OCI-M2 (cell line): ENCODE measurements at regions not wholly inside any gene's neighbourhood (a gene's known extent, or its start where the extent isn't known, plus 50 kb on each side); places are given as distances from the start of the nearest gene placed in this dataset.
"Not testable (repeated sequence)": the region's sequence is repeated elsewhere in the genome, so short reads cannot be mapped to it uniquely, and the experiment has no call there.

Experiments
- DNase-seq: peaks from one replicate; lab custom pipeline; 2025; ENCODE audit not compliant: unreplicated experiment; lab: John Stamatoyannopoulos, UW

DNA sequence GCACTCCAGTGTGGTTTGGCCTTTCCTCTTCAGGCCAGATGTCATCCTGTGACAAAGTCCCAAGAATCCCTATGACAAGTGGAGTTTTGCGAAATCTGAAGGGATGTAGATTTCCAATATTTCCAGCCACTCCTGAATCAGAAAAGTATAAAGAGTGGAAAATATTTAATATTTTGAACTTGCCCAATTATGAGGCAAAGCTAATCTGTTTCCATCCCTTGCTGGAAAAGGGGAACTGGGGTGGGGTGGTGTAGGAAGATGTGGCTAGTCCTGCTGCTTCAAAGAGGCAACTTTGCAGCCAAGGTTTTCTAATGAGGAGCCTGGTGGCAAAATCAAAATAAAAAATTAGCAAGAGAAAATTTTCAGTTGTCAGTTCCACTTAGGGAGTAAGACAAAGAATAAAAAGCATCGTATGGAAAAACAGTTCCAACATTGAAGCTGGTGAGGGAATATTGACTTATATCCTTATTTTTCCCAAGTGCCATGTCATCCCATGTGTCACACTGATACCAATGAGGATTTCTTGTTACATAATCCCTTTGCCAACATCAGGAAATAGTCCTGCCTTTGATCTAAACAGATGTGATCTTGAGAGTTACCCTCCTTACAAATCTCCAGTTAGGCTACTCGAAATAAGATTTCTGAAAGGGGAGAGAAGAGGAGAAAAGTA is 480.0 kb upstream of the JARID2 start:
- no peak for DNase-seq

DNA sequence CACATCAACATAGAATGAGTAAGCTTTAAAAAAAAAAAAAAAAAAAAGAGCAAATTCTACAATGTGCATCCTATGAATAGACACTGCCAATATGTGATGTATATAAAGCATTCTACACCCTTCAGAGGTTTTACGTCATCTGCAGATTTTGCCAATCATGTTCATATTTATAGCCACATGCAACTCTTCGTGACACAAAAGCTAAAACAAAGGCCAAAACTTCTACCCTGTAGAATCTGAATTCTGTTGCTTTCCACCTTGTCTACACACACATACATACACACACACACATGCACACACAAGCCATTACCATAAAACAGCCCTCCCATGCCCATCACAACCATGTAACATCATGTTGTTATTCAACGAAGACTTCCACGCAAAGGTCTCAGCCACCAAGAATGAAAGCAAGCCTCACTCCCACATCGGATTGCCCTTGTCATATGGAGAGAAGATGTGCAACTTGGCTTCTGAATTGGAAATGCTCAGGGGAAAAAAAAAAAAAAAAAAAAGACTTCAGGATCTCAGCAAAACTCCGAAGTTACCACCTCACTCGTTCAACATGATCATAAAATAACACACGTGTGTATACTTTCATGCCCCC is 479.4 kb upstream of the JARID2 start:
- DNase-seq: no peak

DNA sequence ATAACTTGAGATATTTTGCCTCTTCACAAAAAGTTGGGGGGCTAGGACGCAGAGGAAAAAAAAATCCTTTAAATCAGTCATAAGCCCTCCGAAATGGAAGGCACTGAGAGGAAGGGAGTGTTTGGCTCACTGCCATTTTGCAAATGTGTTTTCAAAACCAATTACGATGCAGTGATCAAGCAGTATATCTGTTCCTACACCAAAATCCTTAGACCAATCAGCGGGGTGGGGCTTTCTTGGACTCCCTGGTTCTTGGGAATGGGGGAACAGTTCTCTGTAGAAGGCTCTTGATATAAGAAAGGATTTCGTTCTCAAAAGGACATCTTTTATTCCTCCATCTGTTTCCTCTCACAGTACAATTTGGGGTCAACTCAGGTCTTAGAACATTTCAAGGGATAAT is 478.6 kb upstream of the JARID2 start:
- DNase-seq: no peak

DNA sequence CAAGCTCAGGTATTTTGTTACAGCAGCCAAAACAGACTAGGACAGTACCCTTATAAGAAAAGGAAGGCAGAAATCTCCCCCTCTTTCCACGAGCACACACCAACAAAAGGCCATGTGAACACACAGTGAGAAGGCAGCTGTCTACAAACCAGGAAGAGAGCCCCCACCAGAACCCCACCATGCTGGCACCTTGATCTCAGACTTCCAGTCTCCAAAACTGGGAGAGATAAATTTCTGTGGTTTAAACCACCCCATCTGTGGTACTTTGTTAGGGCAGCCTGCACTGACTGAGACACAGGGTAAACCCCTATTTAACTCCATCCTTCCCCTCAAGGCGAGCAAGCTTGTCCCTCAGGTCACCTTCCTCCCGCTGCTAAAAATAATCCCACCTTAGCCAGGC is 475.8 kb upstream of the JARID2 start:
- no peak for DNase-seq

DNA sequence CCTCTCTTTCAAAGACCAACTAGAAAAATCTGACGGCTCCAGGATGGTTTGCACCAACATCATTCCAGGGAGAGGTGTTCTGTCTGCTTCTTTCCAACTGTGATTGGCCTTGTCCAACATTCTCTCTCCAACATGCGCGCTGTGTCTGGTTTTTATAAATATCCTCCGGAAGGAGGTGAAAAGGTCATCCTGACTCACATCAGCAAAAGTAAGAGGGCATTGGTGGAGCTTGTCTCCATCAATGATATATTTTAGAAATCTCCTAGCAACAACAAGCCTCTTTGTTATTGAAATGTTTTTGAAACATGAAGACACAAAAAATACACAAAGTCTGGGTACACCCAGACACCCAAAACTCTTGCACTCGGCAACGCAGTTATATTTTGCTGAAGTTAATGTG is 475.3 kb upstream of the JARID2 start:
- DNase-seq: no peak

DNA sequence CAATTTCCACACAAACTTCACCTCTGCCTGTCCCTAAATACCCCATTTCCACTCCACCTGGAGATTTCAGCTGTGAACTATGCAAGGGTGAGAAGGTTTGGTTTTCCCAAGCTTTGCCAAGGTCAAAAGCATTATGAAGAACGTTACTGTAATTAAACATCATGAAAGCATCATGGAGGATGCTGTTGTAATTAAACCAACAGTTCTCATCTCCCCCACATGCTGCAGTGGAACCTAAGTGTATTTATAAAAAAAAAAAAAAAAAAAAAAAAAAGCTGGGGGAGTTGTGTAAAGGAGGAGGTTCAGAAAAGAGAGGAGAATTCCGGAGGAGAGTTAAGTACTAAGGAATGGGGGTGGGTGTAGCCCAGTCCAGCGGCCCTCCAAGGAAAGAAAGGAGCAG is 474.9 kb upstream of the JARID2 start:
- DNase-seq: no peak

DNA sequence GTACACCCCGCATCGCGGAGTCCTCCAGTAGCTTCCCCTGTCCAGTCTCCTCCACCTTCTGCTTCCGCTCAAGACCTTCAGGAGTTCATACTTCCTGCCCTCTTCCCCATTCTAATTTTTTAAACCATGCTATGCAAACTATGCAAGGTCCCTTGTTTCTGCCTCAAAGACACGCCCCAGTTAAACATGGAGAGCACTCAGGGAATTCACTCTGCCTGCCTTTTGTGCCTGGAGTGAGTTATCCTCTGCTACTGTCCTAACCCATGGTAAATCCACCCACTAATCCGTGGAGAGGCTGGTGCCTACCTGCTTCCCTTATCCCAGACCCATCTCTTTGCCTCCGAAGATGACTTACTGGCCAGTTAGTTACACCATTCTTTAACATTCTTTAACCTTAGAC is 473.7 kb upstream of the JARID2 start:
- no peak for DNase-seq

DNA sequence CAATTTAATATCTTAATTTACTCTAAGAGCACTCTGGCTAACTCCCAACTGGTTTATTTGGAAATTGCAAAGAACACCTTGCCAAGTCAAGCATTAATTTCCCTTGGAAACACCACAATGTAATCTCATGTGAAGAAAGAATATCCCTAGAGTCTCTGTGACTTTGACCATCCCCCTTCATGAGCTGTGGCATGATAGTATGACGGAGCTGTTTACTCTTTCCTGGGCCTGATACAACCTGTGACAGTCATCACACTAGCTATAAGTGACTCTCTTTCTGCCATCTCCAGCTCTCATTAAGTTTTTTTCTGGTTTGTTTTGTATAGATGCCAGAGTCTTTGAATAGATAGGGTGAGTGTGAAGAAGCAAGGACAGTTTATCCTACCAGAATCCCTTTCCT is 470.3 kb upstream of the JARID2 start:
- DNase-seq: no peak

DNA sequence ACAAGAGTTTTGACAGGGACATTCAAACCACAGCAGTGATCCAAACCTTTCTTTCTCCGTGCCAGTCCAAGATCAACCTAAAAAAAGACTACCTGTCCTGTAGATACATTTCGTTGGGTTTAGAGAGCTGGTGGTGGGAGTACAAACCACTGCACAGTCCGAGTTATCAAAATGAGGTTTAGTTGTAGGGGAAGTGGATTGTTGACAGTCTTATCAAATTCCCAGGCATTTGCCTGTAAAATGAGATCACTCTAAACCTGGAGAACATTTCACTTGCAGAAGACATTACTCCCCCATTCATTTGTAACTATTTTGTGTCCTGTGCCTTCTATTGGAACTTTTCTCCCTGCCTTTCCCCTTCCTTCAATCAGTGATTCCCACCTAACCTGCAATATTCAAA is 469.6 kb upstream of the JARID2 start:
- DNase-seq: no peak

DNA sequence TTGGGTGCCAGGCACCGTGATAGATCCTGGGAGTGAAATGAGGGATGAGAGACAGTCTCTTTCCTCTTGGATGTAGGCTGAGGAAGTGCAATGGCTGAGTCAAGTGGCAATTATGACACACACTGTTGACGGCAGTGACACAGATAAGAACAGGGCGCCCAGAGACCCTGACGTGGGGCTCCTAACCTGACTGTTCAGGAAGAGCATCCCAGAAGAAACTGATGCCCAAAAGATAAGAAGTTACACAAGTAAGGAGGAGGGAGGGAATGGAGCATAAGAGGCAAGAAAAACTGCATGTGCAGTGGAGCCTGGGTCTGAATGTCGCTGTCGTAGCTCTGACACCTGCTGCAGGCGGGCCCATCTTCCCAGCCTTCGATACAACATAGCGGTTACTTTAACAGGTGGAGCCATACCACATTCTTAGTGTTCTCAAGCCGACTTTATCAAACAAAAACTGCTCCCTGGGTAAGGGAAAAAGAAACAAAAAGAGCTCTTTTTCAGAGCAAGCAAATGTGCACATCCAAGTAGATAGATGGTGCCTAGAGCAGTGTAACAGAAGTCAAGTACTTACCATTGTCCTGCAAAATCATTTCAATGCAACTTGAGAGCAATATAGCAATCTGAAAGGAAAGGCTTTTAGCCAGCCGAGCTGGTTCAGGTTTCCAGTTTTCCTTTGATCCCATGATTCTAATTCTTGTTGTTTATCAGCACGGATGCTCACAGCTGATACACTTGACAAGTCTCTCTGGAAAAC is 463.9 kb upstream of the JARID2 start:
- DNase-seq: no peak

DNA sequence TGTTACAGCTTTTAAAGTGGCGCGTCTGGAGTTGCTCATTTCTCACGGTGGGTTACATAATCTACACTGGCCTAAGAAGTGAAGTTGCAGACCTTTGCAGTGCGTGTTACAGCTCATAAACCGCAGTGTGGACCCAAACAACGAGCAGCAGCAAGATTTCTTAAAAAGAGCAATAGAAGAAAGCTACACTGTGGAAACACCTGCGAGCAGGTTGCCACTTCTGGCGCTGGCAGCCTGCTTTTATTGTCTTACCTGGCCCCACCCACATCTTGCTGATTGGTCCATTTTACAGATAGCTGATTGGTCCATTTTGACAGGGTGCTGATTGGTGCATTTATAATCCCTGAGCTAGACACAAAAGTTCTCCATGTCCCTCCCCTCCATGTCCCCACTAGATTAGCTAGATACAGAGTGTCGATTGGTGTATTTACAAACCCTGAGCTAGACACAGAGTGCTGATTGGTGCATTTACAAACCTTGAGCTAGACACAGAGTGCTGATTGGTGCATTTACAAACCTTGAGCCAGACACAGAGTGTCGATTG is 462.9 kb upstream of the JARID2 start:
- DNase-seq: not testable (repeated sequence)

DNA sequence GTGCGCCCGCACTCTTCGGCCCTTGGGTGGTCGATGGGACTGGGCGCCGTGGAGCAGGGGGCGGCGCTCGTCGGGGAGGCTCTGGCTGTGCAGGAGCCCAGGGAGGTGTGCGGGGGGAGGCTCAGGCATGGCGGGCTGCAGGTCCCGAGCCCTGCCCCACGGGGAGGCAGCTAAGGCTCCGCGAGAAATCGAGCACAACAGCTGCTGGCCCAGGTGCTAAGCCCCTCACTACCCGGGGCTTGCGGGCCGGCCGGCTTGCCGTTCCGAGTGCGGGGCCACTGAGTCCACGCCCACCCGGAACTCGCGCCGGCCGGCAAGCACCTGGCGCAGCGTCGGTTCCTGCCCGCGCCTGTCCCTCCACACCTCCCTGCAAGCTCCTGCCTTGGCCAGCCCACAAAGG is 462.3 kb upstream of the JARID2 start:
- DNase-seq: no peak

DNA sequence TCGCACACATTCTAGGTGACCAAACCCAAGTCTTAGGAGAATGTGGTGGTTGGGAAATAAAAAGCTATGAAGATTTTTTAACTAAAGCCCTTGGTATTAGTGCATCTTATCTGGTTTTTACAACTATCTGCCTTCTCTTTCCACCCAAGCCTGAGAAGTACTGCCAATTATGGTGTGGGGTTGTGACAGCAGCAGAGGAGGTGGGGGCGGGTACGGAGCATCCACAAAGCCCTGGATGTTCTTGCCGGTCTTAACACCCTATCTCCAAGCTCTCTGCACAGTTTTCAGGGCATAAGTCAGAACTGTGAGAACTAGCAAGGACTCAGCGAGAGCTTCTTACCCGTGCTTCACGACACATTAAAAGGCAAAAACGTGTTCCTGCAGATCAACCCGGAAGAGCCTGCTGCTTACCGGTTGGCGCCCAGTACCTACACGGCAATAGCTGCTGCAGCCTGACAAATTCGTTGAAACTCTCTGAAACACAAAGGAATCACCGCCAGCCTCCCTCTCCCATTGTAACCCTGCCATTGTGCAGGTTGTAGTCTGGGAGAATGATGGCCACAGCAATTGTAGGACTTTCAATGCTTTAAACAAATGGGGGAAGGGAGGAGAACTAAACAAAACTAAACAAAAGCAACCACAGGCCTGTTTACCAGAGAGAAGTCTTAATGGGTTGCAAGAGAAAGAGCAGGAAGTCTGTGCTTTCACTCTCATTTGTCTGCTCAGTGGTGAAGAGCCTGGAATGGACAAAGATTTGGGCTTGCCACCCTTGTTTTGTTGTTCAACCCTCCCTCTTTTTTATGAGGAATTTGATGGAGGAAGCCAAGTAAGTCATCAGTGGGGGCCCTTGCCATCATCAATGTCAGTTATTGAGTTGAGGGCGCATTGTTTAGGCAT is 461.0 kb upstream of the JARID2 start:
- DNase-seq: no peak

DNA sequence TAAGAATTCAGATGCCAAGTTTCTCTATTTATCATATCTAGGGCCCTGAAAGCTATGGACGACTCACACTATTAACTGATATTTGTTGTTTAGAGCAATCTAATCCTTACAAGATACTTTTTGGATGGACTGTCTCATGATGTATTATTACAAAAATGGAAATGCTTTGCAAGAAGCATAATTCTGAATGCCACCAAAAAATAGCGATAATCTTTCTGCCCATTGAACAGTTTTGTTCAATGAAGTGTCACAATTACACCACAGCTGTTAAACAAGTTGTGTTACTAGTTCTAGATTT is 460.4 kb upstream of the JARID2 start:
- no peak for DNase-seq

DNA sequence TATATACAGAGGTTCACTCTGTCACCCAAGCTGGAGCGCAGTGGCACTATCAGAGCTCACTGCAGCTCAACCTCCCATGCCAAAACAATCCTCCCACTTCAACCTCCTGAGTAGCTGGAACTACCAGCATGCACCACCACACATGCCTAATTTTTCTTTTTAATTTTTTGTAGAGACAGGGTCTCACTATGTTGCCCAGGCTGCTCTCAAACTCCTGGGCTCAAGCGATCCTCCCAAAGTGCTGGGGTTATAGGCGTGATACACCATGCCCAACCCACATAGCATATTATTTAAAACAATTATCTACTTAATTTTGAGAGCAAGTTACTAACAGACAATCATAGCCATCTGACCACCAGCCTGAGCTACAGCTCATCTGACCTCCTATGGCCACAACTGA is 459.9 kb upstream of the JARID2 start:
- no peak for DNase-seq

DNA sequence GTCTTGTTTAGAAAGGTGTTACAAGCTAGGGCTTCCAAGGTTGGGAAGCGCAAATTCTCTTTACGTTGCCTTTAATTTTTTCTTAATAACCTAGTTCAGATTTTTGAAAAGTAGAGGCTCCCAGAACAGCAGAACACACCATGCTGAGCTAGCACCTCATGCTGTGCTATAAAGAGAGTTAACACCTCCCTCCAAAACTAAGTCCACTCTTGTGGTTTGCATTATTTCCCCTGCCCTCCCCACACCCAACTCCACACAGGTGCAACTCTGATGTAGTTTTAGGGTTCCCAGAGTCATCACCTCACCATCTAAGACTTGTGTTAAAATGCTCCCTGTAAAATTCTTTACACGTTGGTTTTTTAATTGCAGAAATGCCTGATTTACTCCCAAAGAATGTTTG is 459.4 kb upstream of the JARID2 start:
- DNase-seq: no peak

DNA sequence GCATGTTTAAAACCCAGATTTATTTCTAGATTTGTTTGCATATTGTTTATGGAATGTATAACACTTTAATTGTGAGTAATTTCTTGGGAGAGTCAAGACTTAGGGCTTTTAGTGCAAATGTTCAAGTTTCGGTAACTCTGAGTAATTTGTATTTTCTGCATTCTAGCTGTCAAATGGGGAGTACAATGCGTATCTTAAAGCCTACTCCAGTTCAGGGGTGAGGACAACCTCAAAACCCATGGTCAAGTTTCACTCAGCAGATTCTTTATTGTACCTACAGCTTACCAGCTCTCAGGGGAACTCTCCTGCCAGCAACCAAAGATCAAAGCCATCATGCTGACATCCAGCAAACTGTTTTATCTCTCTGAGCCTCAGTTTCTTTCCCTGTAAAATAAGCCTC is 458.6 kb upstream of the JARID2 start:
- no peak for DNase-seq

DNA sequence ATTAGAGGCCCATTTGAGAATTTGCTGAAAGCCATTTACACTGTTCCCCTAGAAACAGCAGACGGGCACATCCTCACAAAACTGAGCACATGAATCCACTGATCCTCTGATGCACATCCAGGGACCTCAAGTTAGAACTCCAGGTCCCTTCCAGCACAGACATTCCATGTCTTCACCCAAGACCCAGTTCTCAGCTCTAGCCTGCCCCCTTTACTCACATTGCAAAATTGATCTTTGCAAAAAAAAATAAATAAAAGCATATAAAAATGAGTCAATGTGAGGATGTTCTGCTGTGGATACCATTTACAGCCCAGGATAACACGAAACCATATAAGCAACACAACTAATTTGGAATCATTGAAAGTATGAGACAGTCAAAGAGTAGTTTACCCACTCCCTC is 458.2 kb upstream of the JARID2 start:
- no peak for DNase-seq

DNA sequence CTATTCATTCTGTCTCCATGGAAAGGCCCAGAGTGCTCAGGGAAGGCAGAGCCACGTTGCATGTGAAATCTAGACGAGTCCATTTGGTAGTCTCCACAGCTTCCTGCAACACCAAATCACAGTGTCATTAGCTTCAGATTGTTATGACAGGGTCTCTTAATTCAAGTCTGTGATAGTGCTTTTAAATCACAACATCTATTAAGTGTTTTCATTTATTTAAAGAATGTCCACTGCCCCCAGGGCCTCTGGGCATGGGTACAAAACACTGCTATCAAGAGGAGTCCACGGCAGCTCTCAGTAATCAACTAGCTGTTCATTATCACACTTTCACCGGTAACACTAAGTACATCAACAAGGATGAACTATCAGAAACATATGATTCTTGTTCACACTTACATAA is 455.9 kb upstream of the JARID2 start:
- no peak for DNase-seq

DNA sequence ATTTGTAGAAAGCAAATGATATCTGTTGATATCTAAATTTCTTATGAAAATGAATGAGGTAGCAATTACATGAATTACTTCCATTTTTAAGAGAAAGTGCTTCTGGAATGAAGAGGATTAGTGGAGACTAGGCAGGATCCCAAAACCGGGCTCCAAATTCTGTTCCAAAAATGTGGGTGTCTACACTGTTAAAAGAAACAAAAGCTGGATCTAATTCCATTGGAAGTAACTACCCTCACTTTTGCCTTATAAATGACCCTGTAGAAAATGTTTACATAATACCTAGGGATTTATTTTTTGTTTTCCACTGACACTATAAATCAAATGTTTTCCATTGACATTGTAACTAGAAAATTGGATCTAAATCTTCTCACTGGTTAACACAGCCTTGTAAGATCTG is 454.9 kb upstream of the JARID2 start:
- DNase-seq: no peak

DNA sequence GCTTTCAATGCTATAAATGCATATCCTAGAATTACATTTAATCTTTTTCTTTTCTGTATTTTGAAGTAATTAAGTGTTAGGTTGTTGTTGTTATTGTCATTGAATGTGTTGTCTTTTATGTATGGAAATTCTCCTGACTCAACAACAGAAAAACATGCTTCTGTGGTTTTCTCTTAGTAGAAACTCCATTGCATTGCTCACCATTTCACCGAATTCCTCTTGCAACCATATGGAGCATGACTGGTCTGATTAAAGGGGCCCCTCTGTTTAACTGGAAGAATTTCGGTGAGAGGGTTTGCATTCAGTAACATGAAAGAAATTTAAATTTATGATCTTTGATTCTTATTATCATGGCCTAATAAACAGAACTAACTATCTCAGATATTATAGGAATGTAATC is 454.3 kb upstream of the JARID2 start:
- DNase-seq: no peak
